H1 (cell line): ENCODE measurements at regions not wholly inside any gene's neighbourhood (a gene's known extent, or its start where the extent isn't known, plus 50 kb on each side); places are given as distances from the start of the nearest gene placed in this dataset.

Experiments used
- TAF1 ChIP-seq: IDR thresholded peaks from 2 replicates; pipeline ENCODE4 v1.6.1; 2011; ENCODE audit warnings: mild to moderate bottlenecking, low read depth, low read length
- TAF7 ChIP-seq: optimal IDR thresholded peaks from 2 replicates; pipeline ENCODE3; 2011; ENCODE audit warnings: low read depth, mild to moderate bottlenecking, inconsistent platforms, low read length, moderate library complexity, borderline replicate concordance
- TF ChIP-seq, protein P1 (sequence below), 3 experiments: IDR thresholded peaks; 1 replicate in 2 of 3; 2 replicates in 1 of 3; pipeline versions ENCODE4 v1.5.1 to v1.6.1; 2011; ENCODE audit warnings: low read length in 3 of 3, mild to moderate bottlenecking in 3 of 3, inconsistent platforms in 2 of 3, low read depth in 1 of 3, moderate library complexity in 1 of 3; ENCODE audit not compliant: insufficient read depth in 1 of 3; ENCODE audit errors: control extremely low read depth in 1 of 3

DNA sequence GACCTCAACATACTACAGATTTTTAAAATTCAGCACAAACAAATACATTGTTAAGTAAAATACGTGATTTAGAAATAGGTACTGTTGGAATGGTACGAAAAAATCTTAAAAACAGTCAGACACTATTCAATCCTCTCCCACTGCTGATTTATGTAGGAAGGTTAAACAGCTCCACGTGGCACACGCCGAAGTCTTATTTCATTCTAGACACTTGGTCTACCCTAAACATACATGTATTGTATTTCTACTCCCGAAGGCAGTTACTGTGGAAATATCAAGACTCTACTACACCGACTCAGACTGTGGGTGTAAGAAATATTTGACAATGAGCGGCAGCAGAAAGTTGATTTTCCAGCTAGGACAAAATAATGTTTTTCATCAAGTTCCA, 130.6 kb downstream of the MPP7 start (continued):
- TF ChIP-seq, protein P1, sequence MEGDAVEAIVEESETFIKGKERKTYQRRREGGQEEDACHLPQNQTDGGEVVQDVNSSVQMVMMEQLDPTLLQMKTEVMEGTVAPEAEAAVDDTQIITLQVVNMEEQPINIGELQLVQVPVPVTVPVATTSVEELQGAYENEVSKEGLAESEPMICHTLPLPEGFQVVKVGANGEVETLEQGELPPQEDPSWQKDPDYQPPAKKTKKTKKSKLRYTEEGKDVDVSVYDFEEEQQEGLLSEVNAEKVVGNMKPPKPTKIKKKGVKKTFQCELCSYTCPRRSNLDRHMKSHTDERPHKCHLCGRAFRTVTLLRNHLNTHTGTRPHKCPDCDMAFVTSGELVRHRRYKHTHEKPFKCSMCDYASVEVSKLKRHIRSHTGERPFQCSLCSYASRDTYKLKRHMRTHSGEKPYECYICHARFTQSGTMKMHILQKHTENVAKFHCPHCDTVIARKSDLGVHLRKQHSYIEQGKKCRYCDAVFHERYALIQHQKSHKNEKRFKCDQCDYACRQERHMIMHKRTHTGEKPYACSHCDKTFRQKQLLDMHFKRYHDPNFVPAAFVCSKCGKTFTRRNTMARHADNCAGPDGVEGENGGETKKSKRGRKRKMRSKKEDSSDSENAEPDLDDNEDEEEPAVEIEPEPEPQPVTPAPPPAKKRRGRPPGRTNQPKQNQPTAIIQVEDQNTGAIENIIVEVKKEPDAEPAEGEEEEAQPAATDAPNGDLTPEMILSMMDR (IDR thresholded peaks at IDR 0.05; ENCODE audit: control extremely low read depth in 1 of 3, insufficient read depth in 1 of 3, low read depth in 1 of 3, low read length in 3 of 3), result no peak
- TF ChIP-seq TAF7, result no peak
- TF ChIP-seq TAF1, result no peak
